ENCODE measurements at regions not wholly inside any gene's neighbourhood (a gene's known extent, or its start where the extent isn't known, plus 50 kb on each side); places are given as distances from the start of the nearest gene placed in this dataset.

DNA sequence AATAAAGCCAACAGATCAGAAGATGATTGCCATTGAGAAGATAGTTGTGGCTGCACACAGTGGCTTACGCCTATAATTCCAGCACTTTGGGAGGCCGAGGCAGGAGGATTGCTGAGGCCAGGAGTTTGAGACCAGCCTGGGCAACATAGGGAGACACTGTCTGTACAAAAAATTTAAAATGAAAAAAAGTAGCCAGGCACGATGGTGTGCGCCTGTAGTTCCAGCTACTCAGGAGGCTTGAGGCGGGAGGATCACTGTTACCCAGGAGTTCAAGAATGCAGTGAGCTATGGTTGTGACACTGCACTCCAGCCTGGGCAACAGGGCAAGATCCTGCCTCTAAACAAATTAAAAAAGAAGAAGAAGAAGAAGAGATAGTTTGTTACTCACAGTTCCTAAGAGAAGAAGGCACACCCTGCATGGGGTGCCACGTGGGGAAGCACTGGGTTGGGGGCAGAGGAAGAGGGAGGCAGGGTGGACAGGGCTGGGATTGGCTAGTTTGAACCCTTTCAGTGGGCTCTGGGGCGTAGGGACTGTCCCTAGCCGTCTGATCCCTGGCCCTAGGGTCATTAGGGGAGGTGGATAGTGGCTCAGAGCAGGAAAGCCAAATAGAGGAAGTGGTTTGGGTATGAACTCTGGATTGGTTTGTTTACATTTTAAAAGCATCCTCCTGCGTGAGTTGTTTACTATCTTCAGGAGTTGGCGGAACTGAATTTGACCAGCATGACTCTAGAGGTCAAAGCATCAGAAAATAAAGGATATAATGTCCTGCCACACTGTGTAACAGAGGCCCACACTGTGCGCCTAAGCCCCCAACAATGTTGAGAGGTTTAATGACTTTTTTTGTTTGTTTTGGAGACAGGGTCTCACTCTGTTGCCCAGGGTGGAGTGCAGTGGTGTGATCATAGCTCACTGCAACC is 60.5 kb upstream of the MEDAG start:
- DNase-seq = no peak

GRCh38 chr13:30846311-30846710 is 59.8 kb upstream of the MEDAG start:
- no peak for DNase-seq

DNA sequence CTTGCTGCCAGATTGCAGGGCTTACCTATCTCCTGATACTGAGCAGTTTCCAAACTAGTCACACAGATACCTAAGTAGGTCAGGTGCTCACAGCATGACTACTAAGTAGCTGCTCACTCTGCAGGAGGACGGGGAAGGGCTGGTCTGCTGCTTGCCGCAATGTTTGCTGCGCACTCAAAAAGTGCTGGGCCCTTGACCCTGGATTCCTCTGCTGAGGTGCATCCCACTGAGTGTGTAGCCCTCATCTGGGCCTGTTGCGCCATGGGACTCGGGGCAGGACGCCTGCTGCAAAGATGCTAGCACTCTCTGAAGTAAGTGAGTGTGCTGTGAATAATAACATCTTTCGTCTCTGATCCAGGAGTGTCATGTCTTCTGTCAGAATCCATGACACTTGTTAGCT is 59.2 kb upstream of the MEDAG start:
- no peak for DNase-seq

GRCh38 chr13:30847650-30848307 is 58.3 kb upstream of the MEDAG start:
- no peak for DNase-seq

GRCh38 chr13:30848332-30849027 is 57.6 kb upstream of the MEDAG start:
- no peak for DNase-seq

- DNase-seq = no peak
Observed at GRCh38 chr13:30849611-30850010, 56.5 kb upstream of the MEDAG start.

DNA sequence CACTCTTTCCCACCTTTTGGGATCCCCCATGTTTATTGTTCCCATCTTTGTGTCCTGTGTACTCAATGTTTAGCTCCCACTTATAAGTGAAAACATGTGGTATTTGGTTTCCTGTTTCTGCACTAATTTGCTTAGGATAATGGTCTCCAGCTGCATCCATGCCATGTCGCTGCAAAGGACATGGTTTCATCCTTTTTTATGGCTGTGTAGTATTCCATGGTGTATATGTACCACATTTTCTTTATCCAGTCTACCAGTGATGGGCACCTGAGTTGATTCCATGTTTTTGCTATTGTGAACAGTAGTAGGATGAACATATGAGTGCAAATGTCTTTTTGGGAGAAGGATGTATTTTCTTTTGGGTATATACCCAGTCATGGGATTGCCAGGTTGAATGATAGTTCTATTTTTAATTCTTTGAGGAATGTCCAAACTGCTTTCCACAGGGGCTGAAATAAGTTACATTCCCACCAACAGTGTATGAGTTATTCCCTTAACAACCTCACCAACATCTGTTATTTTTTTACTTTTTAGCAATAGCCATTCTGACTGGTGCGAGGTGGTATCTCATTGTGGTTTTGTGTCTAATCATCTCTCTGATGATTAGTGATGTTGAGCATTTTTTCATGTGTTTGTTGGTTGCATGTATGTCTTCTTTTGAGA is 55.7 kb upstream of the MEDAG start:
- no peak for DNase-seq

- no peak for DNase-seq
Observed at GRCh38 chr13:30850867-30851211, 55.2 kb upstream of the MEDAG start.

GRCh38 chr13:30851697-30852096 is 54.4 kb upstream of the MEDAG start:
- no peak for DNase-seq

GRCh38 chr13:30855569-30855968 is 50.5 kb upstream of the MEDAG start:
- no peak for DNase-seq

- no peak for DNase-seq
Observed at GRCh38 chr13:30856005-30856790, 49.9 kb upstream of the MEDAG start.
